EL (cell line): ENCODE measurements at regions not wholly inside any gene's neighbourhood (a gene's known extent, or its start where the extent isn't known, plus 50 kb on each side); places are given as distances from the start of the nearest gene placed in this dataset.
"Not testable (repeated sequence)": the region's sequence is repeated elsewhere in the genome, so short reads cannot be mapped to it uniquely, and the experiment has no call there.

Experiments
- DNase-seq: peaks from one replicate; pipeline ENCODE4 v3.0.0-alpha.2; 2016

- DNase-seq = no peak
These were observed 425.8 kb upstream of the CAMK1G start for GRCh38 chr1:209157546-209158249.

- DNase-seq = no peak
These were observed 424.7 kb upstream of the CAMK1G start for GRCh38 chr1:209158851-209159250.

- no peak for DNase-seq
These were observed 423.3 kb upstream of the CAMK1G start for GRCh38 chr1:209160230-209160629.

- no peak for DNase-seq
These were observed 420.9 kb upstream of the CAMK1G start for GRCh38 chr1:209162651-209163050.

GRCh38 chr1:209168204-209168603, 415.3 kb upstream of the CAMK1G start:
- peak; percentile 72 for DNase-seq

- DNase-seq = no peak
These were observed 412.4 kb upstream of the CAMK1G start for GRCh38 chr1:209171151-209171550.

GRCh38 chr1:209172286-209172685, 411.2 kb upstream of the CAMK1G start:
- peak; percentile 36 for DNase-seq

- not testable (repeated sequence) for DNase-seq
These were observed 410.5 kb upstream of the CAMK1G start for GRCh38 chr1:209172792-209173542.

- DNase-seq = not testable (repeated sequence)
These were observed 409.7 kb upstream of the CAMK1G start for GRCh38 chr1:209173796-209174195.

- DNase-seq = no peak
These were observed 406.6 kb upstream of the CAMK1G start for GRCh38 chr1:209176866-209177430.

GRCh38 chr1:209183195-209183594, 400.3 kb upstream of the CAMK1G start:
- no peak for DNase-seq

- DNase-seq = no peak
These were observed 395.9 kb upstream of the CAMK1G start for GRCh38 chr1:209187589-209187988.

- DNase-seq = peak; percentile 69
These were observed 392.8 kb upstream of the CAMK1G start for GRCh38 chr1:209190591-209191261.

- DNase-seq = no peak
These were observed 392.3 kb upstream of the CAMK1G start for GRCh38 chr1:209191262-209191634.

- DNase-seq = no peak
These were observed 387.4 kb upstream of the CAMK1G start for GRCh38 chr1:209196140-209196539.

- no peak for DNase-seq
These were observed 384.4 kb upstream of the CAMK1G start for GRCh38 chr1:209198961-209199750.

- no peak for DNase-seq
These were observed 383.7 kb upstream of the CAMK1G start for GRCh38 chr1:209199822-209200221.

- not testable (repeated sequence) for DNase-seq
These were observed 381.2 kb upstream of the CAMK1G start for GRCh38 chr1:209202321-209202720.

GRCh38 chr1:209202830-209203532, 380.5 kb upstream of the CAMK1G start:
- DNase-seq = peak; percentile 62

- no peak for DNase-seq
These were observed 380.0 kb upstream of the CAMK1G start for GRCh38 chr1:209203533-209203895.

GRCh38 chr1:209205039-209205438, 378.5 kb upstream of the CAMK1G start:
- DNase-seq = no peak

- DNase-seq = no peak
These were observed 376.3 kb upstream of the CAMK1G start for GRCh38 chr1:209207126-209207700.
